ENCODE measurements at regions not wholly inside any gene's neighbourhood (a gene's known extent, or its start where the extent isn't known, plus 50 kb on each side); places are given as distances from the start of the nearest gene placed in this dataset.

GRCh38 chr12:94046626-94047410 lies 101.6 kb upstream of the PLXNC1 start:
- no peaks in the 10 kb centered on the region; the same call in 1 of the 2 replicates for H3K36me3 Mint-ChIP-seq (ENCODE audit: low read depth)
- no peak for DNase-seq
- no peak overlapping the region for H3K27ac Mint-ChIP-seq
- H3K9me3 Mint-ChIP-seq, result no peaks in the 10 kb centered on the region
- no peak overlapping the region for H3K4me3 Mint-ChIP-seq
- H3K27me3 Mint-ChIP-seq (ENCODE audit: insufficient read depth), result peaks cover 4% of the 10 kb centered on the region; the same call in 1 of the 2 replicates
- peaks cover 22% of the 10 kb centered on the region for H3K4me1 Mint-ChIP-seq (ENCODE audit: low read depth)
- TF ChIP-seq CTCF (IDR thresholded peaks at IDR 0.05), result no peak

- Mint-ChIP-seq H3K4me1 (ENCODE audit: low read depth) (peaks cover 32% of the 10 kb centered on the region), H3K9me3 (no peaks in the 10 kb centered on the region), H3K27me3 (ENCODE audit: insufficient read depth) (peaks cover 4% of the 10 kb centered on the region; the same call in 1 of the 2 replicates), H3K4me3 (no peak overlapping the region), H3K36me3 (ENCODE audit: low read depth) (no peaks in the 10 kb centered on the region; the same call in 1 of the 2 replicates), H3K27ac (no peak overlapping the region)
- no peak for DNase-seq
- TF ChIP-seq CTCF (IDR thresholded peaks at IDR 0.05), result no peak
These were observed 100.4 kb upstream of the PLXNC1 start for GRCh38 chr12:94047781-94048567.

- peaks cover 4% of the 10 kb centered on the region; the same call in 1 of the 2 replicates for H3K27me3 Mint-ChIP-seq (ENCODE audit: insufficient read depth)
These were observed 99.6 kb upstream of the PLXNC1 start for GRCh38 chr12:94048757-94049156.

GRCh38 chr12:94049718-94050117 lies 98.7 kb upstream of the PLXNC1 start:
- Mint-ChIP-seq H3K4me1 (ENCODE audit: low read depth) (peaks cover 38% of the 10 kb centered on the region), H3K27ac (no peak overlapping the region), H3K36me3 (ENCODE audit: low read depth) (no peaks in the 10 kb centered on the region; the same call in 1 of the 2 replicates), H3K27me3 (ENCODE audit: insufficient read depth) (peaks cover 4% of the 10 kb centered on the region; the same call in 1 of the 2 replicates), H3K4me3 (no peak overlapping the region), H3K9me3 (no peaks in the 10 kb centered on the region)
- no peak for TF ChIP-seq CTCF (IDR thresholded peaks at IDR 0.05)
- DNase-seq, result no peak

More at GRCh38 chr12:94048757-94049156, 99.6 kb upstream of the PLXNC1 start:
- no peak for TF ChIP-seq CTCF (IDR thresholded peaks at IDR 0.05)
- no peak overlapping the region for H3K27ac Mint-ChIP-seq
- DNase-seq, result no peak
- H3K4me3 Mint-ChIP-seq, result no peak overlapping the region
- peaks cover 38% of the 10 kb centered on the region for H3K4me1 Mint-ChIP-seq (ENCODE audit: low read depth)
- no peaks in the 10 kb centered on the region for H3K9me3 Mint-ChIP-seq
- H3K36me3 Mint-ChIP-seq (ENCODE audit: low read depth), result no peaks in the 10 kb centered on the region; the same call in 1 of the 2 replicates

- Mint-ChIP-seq H3K9me3 (no peaks in the 10 kb centered on the region), H3K27me3 (ENCODE audit: insufficient read depth) (peaks cover 4% of the 10 kb centered on the region; the same call in 1 of the 2 replicates)
- DNase-seq, result no peak
These were observed 94.7 kb upstream of the PLXNC1 start for GRCh38 chr12:94053676-94054075.

More at GRCh38 chr12:94053676-94054075, 94.7 kb upstream of the PLXNC1 start:
- TF ChIP-seq CTCF (IDR thresholded peaks at IDR 0.05), result no peak
- H3K4me3 Mint-ChIP-seq, result no peak overlapping the region
- H3K27ac Mint-ChIP-seq, result no peak overlapping the region
- no peaks in the 10 kb centered on the region; the same call in 1 of the 2 replicates for H3K36me3 Mint-ChIP-seq (ENCODE audit: low read depth)
- H3K4me1 Mint-ChIP-seq (ENCODE audit: low read depth), result peaks cover 33% of the 10 kb centered on the region
